Endothelial cell (in vitro differentiated cells): ENCODE measurements at regions not wholly inside any gene's neighbourhood (a gene's known extent, or its start where the extent isn't known, plus 50 kb on each side); places are given as distances from the start of the nearest gene placed in this dataset.
"Not testable (repeated sequence)": the region's sequence is repeated elsewhere in the genome, so short reads cannot be mapped to it uniquely, and the experiment has no call there.

ENCODE experiments used
- DNase-seq: peaks from one replicate; pipeline ENCODE4 v3.0.0; 2021; ENCODE audit warnings: low spot score
- H3K27ac Mint-ChIP-seq: one replicate; pipeline ENCODE4 v1.8.0; 2021; ENCODE audit warnings: mixed read lengths, inconsistent platforms; ENCODE audit not compliant: unreplicated experiment
- H3K27me3 Mint-ChIP-seq: one replicate; pipeline ENCODE4 v1.8.0; 2021; ENCODE audit warnings: mild to moderate bottlenecking, moderate library complexity, mixed read lengths, inconsistent platforms; ENCODE audit not compliant: unreplicated experiment
- H3K36me3 Mint-ChIP-seq: one replicate; pipeline ENCODE4 v1.8.0; 2021; ENCODE audit warnings: mild to moderate bottlenecking, low read depth, mixed read lengths, inconsistent platforms; ENCODE audit not compliant: unreplicated experiment
- H3K4me1 Mint-ChIP-seq: one replicate; pipeline ENCODE4 v1.8.0; 2021; ENCODE audit warnings: mild to moderate bottlenecking, mixed read lengths, inconsistent platforms; ENCODE audit not compliant: unreplicated experiment
- H3K4me3 Mint-ChIP-seq: one replicate; pipeline ENCODE4 v1.8.0; 2021; ENCODE audit warnings: mild to moderate bottlenecking, mixed read lengths, inconsistent platforms; ENCODE audit not compliant: unreplicated experiment
- H3K9me3 Mint-ChIP-seq: one replicate; pipeline ENCODE4 v1.8.0; 2021; ENCODE audit warnings: mixed read lengths, inconsistent platforms; ENCODE audit not compliant: unreplicated experiment
- CTCF ChIP-seq: fragments of 200-600 bp; sonication (generic); IDR thresholded peaks from one replicate; pipeline ENCODE4 v1.5.0; 2021; ENCODE audit warnings: antibody characterized with exemption; ENCODE audit not compliant: unreplicated experiment

- no peak for DNase-seq
- Mint-ChIP-seq H3K27me3 (peaks cover 3% of the 10 kb centered on the region), H3K4me1 (no peaks in the 10 kb centered on the region)
Measured at GRCh38 chr5:83810511-83810910, 89.9 kb upstream of the HAPLN1 start.

GRCh38 chr5:83802686-83803085 is 82.0 kb upstream of the HAPLN1 start:
- Mint-ChIP-seq H3K4me3 (no peak overlapping the region), H3K27ac (no peak overlapping the region), H3K4me1 (no peaks in the 10 kb centered on the region), H3K9me3 (no peaks in the 10 kb centered on the region), H3K36me3 (peaks cover 4% of the 10 kb centered on the region), H3K27me3 (peaks cover 3% of the 10 kb centered on the region)
- no peak for TF ChIP-seq CTCF
- DNase-seq: no peak

More at GRCh38 chr5:83810511-83810910, 89.9 kb upstream of the HAPLN1 start:
- no peak overlapping the region for H3K4me3 Mint-ChIP-seq
- H3K27ac Mint-ChIP-seq: no peak overlapping the region
- no peak for TF ChIP-seq CTCF
- H3K36me3 Mint-ChIP-seq: no peaks in the 10 kb centered on the region
- no peaks in the 10 kb centered on the region for H3K9me3 Mint-ChIP-seq

- H3K36me3 Mint-ChIP-seq: peaks cover 7% of the 10 kb centered on the region
- H3K4me3 Mint-ChIP-seq: no peak overlapping the region
- H3K9me3 Mint-ChIP-seq: no peaks in the 10 kb centered on the region
- H3K27ac Mint-ChIP-seq: no peak overlapping the region
- no peak for DNase-seq
- no peak for TF ChIP-seq CTCF
- peaks cover 3% of the 10 kb centered on the region for H3K27me3 Mint-ChIP-seq
- no peaks in the 10 kb centered on the region for H3K4me1 Mint-ChIP-seq
Measured at GRCh38 chr5:83800201-83800600, 79.5 kb upstream of the HAPLN1 start.

GRCh38 chr5:83799020-83799419 is 78.4 kb upstream of the HAPLN1 start:
- not testable (repeated sequence) for H3K27me3 Mint-ChIP-seq, DNase-seq, H3K9me3 Mint-ChIP-seq, H3K27ac Mint-ChIP-seq, H3K4me3 Mint-ChIP-seq, H3K36me3 Mint-ChIP-seq, H3K4me1 Mint-ChIP-seq

GRCh38 chr5:83789371-83789770 is 68.7 kb upstream of the HAPLN1 start:
- peaks cover 16% of the 10 kb centered on the region for H3K4me1 Mint-ChIP-seq

More at GRCh38 chr5:83789371-83789770, 68.7 kb upstream of the HAPLN1 start:
- TF ChIP-seq CTCF: no peak
- Mint-ChIP-seq H3K4me3 (no peak overlapping the region), H3K27me3 (no peaks in the 10 kb centered on the region), H3K9me3 (no peaks in the 10 kb centered on the region), H3K36me3 (no peaks in the 10 kb centered on the region), H3K27ac (no peak overlapping the region)
- DNase-seq: no peak
